Glutamatergic neuron (in vitro differentiated cells): ENCODE measurements at regions not wholly inside any gene's neighbourhood (a gene's known extent, or its start where the extent isn't known, plus 50 kb on each side); places are given as distances from the start of the nearest gene placed in this dataset.

ENCODE experiments used
- DNase-seq: peaks from one replicate; pipeline ENCODE4 v3.0.0; 2022
- H3K27ac Mint-ChIP-seq: one replicate; pipeline ENCODE4 v1.8.0; 2020; ENCODE audit warnings: mild to moderate bottlenecking, mixed read lengths, inconsistent platforms; ENCODE audit not compliant: unreplicated experiment
- H3K27me3 Mint-ChIP-seq: one replicate; pipeline ENCODE4 v1.8.0; 2020; ENCODE audit warnings: mild to moderate bottlenecking, moderate library complexity, mixed read lengths, inconsistent platforms; ENCODE audit not compliant: unreplicated experiment
- H3K36me3 Mint-ChIP-seq: one replicate; pipeline ENCODE4 v1.8.0; 2020; ENCODE audit warnings: mild to moderate bottlenecking, mixed read lengths, inconsistent platforms; ENCODE audit not compliant: unreplicated experiment
- H3K4me1 Mint-ChIP-seq: one replicate; pipeline ENCODE4 v1.8.0; 2020; ENCODE audit warnings: mild to moderate bottlenecking, low read depth, mixed read lengths, inconsistent platforms; ENCODE audit not compliant: unreplicated experiment
- H3K4me3 Mint-ChIP-seq: one replicate; pipeline ENCODE4 v1.8.0; 2020; ENCODE audit warnings: mild to moderate bottlenecking, mixed read lengths, inconsistent platforms; ENCODE audit not compliant: unreplicated experiment
- H3K9me3 Mint-ChIP-seq: one replicate; pipeline ENCODE4 v1.8.0; 2020; ENCODE audit warnings: mild to moderate bottlenecking, moderate library complexity, mixed read lengths, inconsistent platforms; ENCODE audit not compliant: unreplicated experiment
- TF ChIP-seq, protein P1 (sequence below): fragments of 200-600 bp; sonication (generic); IDR thresholded peaks from one replicate; pipeline ENCODE4 v1.5.0; 2021; ENCODE audit not compliant: partially characterized antibody, unreplicated experiment

DNA sequence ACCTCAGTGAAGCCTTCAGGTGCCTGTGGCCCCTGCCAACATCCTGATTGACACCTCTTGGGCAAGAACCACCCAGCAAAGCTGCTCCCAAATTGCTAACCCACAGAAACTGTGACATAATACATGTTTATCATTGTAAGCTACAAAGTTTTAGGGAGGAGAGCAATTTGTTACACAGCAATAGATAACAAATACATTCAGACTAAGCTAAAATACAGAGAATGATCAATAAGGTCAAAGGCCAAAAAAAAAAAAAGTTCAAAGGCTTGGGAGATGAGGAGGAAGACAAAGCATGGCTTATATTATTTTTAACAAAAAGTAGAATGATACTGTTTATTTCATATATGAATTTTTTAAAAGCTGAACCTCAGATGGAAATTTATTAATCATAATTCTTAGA is 105.9 kb downstream of the ID4 start:
- Mint-ChIP-seq H3K27me3 (no peaks in the 10 kb centered on the region), H3K27ac (no peak overlapping the region), H3K9me3 (peaks cover 6% of the 10 kb centered on the region), H3K4me3 (no peak overlapping the region), H3K4me1 (no peaks in the 10 kb centered on the region), H3K36me3 (peaks cover 13% of the 10 kb centered on the region)
- TF ChIP-seq, protein P1, sequence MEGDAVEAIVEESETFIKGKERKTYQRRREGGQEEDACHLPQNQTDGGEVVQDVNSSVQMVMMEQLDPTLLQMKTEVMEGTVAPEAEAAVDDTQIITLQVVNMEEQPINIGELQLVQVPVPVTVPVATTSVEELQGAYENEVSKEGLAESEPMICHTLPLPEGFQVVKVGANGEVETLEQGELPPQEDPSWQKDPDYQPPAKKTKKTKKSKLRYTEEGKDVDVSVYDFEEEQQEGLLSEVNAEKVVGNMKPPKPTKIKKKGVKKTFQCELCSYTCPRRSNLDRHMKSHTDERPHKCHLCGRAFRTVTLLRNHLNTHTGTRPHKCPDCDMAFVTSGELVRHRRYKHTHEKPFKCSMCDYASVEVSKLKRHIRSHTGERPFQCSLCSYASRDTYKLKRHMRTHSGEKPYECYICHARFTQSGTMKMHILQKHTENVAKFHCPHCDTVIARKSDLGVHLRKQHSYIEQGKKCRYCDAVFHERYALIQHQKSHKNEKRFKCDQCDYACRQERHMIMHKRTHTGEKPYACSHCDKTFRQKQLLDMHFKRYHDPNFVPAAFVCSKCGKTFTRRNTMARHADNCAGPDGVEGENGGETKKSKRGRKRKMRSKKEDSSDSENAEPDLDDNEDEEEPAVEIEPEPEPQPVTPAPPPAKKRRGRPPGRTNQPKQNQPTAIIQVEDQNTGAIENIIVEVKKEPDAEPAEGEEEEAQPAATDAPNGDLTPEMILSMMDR = no peak
- no peak for DNase-seq

DNA sequence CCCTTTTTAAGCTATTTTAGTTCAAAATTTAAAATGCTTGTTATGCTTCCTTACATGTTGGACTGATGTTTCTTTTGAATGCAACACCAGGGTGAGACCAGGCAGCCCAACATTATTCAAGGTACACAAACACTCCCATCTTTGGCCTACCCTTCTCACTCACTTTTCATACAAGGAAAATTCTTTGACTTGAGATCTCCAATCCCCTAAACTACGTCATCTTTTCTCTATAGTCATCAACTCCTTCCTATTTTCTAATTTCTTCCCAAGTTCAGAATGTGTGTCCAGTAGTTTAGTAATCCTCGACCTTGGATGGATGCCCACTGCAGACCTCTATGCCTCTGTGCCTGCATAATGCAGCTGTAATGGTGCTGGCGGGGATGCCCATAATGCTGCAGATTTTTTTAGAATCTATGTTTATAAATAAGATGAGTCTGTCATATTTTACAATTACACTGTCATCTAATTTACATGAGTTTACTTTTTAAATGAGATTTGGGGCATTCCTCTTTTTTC is 108.7 kb downstream of the ID4 start:
- Mint-ChIP-seq H3K27me3 (no peaks in the 10 kb centered on the region), H3K4me3 (no peak overlapping the region), H3K36me3 (peaks cover 9% of the 10 kb centered on the region), H3K27ac (no peak overlapping the region), H3K4me1 (no peaks in the 10 kb centered on the region), H3K9me3 (peaks cover 3% of the 10 kb centered on the region)
- TF ChIP-seq, protein P1 = no peak
- DNase-seq = no peak

DNA sequence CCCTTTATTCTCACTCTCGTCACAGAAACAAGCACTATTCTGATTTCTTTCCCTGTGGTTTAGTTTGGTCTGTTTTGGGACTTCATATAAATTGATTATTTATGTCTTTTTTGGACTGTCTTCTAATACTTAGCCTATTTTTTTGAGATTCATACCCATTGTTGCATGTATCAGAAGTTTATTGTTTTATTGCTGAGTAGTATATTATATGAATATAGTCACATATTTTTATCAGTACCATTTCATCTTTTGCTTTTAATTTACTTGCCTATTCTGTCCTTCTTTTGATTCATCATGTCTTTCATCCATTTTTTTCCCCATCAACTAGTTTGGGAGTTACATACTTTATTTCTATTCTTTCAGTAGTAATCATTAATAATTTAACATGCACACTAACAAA is 112.0 kb downstream of the ID4 start:
- no peaks in the 10 kb centered on the region for H3K4me1 Mint-ChIP-seq
- H3K9me3 Mint-ChIP-seq = peaks cover 2% of the 10 kb centered on the region
- no peak for DNase-seq
- no peak overlapping the region for H3K27ac Mint-ChIP-seq
- no peaks in the 10 kb centered on the region for H3K27me3 Mint-ChIP-seq
- no peak overlapping the region for H3K4me3 Mint-ChIP-seq
- TF ChIP-seq, protein P1 = no peak
- H3K36me3 Mint-ChIP-seq = no peaks in the 10 kb centered on the region

DNA sequence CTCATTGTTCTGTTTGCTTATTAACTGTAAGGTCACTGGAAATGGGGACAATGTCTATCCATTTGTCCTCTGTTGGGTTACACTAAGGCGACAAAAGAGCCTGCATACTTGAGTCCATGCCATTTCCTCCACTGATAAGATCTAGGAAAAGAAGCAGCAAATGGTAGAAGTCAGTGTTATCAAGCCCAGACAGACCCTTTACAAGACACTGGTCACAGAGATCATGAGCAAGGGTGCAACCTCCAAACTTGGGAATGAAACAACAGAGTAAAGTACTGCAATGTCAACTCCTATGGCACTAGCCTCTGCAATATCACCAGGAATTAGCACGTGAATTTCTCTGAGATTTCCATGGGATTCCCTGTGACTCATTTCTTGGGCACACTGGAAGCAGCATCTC is 126.9 kb downstream of the ID4 start:
- DNase-seq = no peak
- H3K36me3 Mint-ChIP-seq = no peaks in the 10 kb centered on the region
- TF ChIP-seq, protein P1 = no peak
- no peak overlapping the region for H3K4me3 Mint-ChIP-seq
- H3K9me3 Mint-ChIP-seq = no peaks in the 10 kb centered on the region
- no peaks in the 10 kb centered on the region for H3K4me1 Mint-ChIP-seq
- no peak overlapping the region for H3K27ac Mint-ChIP-seq
- H3K27me3 Mint-ChIP-seq = no peaks in the 10 kb centered on the region

DNA sequence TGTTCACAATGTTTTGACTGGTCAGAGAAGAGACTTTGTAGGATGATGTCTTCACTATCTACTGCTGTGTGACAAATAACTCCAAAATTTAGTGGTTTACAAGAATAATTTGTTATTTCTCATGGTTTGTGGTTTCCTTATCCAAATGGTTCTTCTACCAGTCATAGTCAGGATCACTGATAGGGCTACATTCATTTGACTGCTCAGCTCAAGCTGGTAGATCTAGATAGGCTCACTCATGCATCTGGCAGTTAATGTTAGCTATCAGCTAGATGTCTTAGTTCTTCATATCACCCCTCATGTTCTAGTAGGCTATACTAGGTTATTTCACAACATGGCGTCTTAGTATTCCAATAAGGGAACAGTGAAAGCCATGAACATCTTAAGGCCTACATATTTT is 131.0 kb downstream of the ID4 start:
- Mint-ChIP-seq H3K27me3 (no peaks in the 10 kb centered on the region), H3K4me1 (no peaks in the 10 kb centered on the region), H3K4me3 (no peak overlapping the region), H3K9me3 (no peaks in the 10 kb centered on the region), H3K27ac (no peak overlapping the region), H3K36me3 (no peaks in the 10 kb centered on the region)
- DNase-seq = no peak
- TF ChIP-seq, protein P1 = no peak
